GM19023 (cell line): ENCODE measurements at regions not wholly inside any gene's neighbourhood (a gene's known extent, or its start where the extent isn't known, plus 50 kb on each side); places are given as distances from the start of the nearest gene placed in this dataset.
"Not testable (repeated sequence)": the region's sequence is repeated elsewhere in the genome, so short reads cannot be mapped to it uniquely, and the experiment has no call there.

Source experiments
- ATAC-seq: cut with Tn5 transposase; IDR thresholded peaks from one replicate; pipeline ENCODE4 v1.9.1; 2021; ENCODE audit warnings: mild to moderate bottlenecking, moderate library complexity; ENCODE audit not compliant: unreplicated experiment

GRCh38 chr4:134906404-134907023, 704.9 kb upstream of the PABPC4L start:
- ATAC-seq = no peak

GRCh38 chr4:134905061-134905460, 703.5 kb upstream of the PABPC4L start:
- ATAC-seq = no peak

GRCh38 chr4:134888156-134888555, 686.6 kb upstream of the PABPC4L start:
- ATAC-seq = no peak

DNA sequence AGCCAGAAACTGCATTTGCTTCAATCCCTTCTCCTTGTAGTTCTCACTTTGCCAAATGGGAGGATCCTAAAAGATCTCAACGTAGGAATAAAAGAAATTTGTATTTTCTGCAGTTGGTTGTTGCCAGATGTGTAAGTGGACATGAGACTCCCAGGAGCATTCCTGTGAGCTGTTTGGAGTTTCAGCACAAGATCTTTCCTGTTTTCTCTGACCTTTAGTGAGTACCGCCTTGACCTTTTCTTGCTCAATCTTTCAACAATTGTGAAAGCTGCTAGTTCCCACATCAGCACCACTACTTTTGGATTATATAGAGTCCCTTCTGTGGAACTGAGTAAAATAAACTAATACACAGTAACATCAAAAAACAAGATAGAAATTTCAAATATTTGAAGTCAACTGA, 683.8 kb upstream of the PABPC4L start:
- no peak for ATAC-seq

DNA sequence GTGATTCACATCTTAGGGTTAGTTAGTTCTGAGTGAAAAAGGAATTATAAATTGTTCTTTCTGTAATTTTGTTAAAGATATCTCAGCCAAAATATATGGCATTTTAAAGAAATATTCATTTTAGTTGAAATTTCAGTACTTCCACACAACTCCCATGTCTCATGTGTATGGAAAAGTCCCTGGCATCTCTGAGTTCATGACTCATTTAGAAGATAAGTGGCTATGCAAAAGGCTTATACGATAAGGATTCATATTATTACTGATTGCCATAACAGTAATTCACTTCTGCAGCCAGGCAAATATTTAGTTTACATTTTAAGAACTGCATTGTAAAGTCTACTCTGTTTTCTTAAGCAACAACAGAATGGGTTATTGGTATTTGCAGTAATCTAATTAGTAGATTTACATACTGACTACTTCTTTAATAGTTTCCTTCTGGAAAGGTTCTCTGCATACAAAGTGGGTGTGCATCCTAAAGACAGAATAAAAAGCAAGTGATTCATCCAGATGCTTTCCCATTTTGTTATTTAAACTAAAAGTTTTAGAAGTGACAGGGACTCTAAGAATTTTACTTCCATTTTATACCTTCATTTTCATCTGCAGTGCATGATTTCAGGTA, 682.4 kb upstream of the PABPC4L start:
- ATAC-seq = no peak

GRCh38 chr4:134879019-134879418, 677.4 kb upstream of the PABPC4L start:
- no peak for ATAC-seq

- no peak for ATAC-seq
Measured at GRCh38 chr4:134867027-134867426, 665.4 kb upstream of the PABPC4L start.

DNA sequence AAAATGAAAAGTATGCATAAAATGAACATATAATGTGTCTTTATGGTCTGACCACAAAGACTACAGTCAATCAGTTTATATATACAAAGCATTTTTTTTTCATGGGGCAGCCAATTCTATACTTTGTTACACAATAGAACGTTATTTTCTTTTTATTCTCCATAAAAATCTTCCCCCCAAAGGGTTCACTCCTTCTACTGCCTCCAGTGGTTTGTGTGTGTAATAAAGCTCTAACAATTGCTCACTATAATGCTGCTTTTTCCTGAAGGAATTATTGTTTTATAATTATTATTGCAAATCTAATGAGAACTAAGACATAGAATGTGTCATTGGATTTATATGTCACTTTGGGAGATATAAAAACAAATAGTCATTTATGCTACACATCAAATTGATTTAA, 664.1 kb upstream of the PABPC4L start:
- no peak for ATAC-seq

- ATAC-seq = no peak
Measured at GRCh38 chr4:134862116-134862515, 660.5 kb upstream of the PABPC4L start.

GRCh38 chr4:134848681-134849080, 647.1 kb upstream of the PABPC4L start:
- ATAC-seq = no peak

DNA sequence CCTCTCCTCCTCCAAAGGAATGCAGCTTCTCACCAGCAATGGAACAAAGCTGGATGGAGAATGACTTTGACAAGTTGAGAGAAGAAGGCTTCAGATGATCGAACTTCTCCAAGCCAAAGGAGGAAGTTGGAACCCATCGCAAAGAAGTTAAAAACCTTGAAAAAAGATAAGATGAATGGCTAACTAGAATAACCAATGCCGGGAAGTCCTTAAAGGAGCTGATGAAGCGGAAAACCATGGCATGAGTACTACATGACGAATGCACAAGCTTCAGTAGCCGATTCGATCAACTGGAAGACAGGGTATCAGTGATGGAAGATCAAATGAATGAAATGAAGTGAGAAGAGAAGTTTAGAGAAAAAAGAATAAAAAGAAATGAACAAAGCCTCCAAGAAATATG, 629.2 kb upstream of the PABPC4L start:
- ATAC-seq = not testable (repeated sequence)

- ATAC-seq = no peak
Measured at GRCh38 chr4:134812611-134813010, 611.0 kb upstream of the PABPC4L start.

DNA sequence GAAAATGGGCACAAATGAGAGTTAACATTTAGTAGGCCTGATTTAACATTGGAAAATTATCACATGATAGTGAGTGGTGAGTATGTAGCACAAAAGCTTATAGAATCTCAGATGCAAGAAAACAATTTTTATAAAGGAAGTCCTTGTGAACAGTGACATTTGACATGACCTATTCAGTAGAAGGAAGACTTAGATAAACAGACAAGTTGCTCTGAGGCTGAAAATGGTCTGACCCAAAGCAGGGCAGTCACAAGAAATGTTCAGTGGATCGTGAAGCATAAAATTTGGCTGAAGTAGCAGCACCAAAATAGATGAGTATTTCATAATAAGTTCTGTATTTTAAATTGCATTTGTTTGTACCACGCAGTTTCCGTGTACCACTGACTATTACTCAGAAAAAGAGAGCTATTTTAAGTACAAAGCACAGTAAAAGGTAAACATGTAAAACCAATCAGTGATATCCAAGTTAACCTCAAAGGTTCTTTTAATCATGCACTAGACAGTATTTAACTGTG, 605.7 kb upstream of the PABPC4L start:
- no peak for ATAC-seq

DNA sequence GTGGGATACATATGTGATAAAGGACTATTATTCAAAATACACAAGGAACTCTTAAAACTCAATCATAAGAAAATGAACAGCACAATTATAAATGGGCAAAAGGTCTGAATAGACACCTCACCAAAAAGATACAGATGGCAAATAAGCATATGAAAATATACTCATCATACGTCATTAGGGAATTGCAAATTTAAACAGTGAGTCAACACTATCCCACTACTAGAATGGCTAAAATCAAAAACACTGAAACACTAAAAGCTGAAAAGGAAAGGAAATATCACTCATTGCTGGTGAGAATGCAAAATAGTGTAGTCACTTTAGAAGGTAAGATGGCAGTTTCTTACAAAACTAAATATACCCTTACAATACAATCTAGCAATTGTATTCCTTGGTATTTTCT, 597.0 kb upstream of the PABPC4L start:
- ATAC-seq = no peak

DNA sequence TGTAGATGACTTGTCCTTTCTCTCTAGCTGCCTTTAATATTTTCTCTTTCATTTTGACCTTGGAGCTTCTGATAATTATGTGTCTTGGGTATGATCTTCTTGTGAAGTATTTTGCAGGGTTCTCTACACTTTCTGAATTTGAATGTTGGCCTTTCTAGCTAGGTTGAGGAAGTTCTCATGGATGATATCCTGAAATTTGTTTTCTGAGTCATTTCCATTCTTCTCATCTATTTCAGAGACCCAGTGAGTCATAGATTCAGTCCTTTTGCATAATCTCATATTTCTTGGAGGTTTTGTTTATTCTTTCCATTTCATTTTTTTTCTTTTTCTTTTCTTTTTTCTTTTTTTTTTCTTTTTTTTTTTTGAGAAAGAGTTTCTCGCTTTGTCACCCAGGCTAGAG, 585.7 kb upstream of the PABPC4L start:
- ATAC-seq = no peak

- no peak for ATAC-seq
Measured at GRCh38 chr4:134780244-134780643, 578.7 kb upstream of the PABPC4L start.

- no peak for ATAC-seq
Measured at GRCh38 chr4:134777606-134778005, 576.0 kb upstream of the PABPC4L start.

GRCh38 chr4:134773497-134774000, 572.0 kb upstream of the PABPC4L start:
- no peak for ATAC-seq

GRCh38 chr4:134762053-134762452, 560.5 kb upstream of the PABPC4L start:
- no peak for ATAC-seq

DNA sequence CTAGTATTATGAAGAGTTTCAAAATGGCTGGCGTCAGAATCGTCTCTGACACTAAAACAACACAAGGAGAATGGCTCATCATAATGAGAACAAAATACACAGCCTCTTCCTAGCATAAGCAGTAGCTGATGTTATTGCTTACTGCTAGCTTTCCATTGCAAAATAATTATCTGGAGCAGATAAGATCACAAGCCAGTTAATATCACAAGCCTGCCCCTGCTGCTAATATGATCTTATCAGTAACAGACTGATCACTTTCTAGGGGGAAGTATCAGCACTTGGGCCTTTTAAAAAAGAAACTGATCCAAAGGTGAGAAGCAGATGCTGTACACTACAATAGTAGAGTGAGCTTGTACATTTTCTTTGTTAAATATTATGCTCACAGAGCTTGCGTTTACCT, 554.8 kb upstream of the PABPC4L start:
- no peak for ATAC-seq

GRCh38 chr4:134754301-134755019, 552.9 kb upstream of the PABPC4L start:
- ATAC-seq = no peak

DNA sequence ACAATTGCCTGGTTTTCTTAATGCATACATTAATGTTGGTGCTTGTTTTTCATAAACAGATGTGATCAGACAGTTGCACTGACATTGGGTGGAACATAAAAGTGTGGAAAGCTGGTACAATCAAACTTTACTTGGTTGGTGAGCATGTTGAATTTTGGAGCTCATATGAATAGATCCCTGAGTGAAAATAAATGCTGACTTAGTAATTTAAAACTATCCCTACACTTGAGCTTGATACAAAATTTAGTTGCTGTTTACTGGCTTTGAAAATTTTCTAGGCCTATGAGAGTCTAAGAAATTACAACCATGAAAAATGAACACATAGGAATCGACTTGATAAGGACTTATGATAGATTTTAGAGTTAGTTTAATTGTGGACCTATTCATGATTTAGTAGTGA, 551.8 kb upstream of the PABPC4L start:
- no peak for ATAC-seq
